ENCODE measurements at regions not wholly inside any gene's neighbourhood (a gene's known extent, or its start where the extent isn't known, plus 50 kb on each side); places are given as distances from the start of the nearest gene placed in this dataset.

DNA sequence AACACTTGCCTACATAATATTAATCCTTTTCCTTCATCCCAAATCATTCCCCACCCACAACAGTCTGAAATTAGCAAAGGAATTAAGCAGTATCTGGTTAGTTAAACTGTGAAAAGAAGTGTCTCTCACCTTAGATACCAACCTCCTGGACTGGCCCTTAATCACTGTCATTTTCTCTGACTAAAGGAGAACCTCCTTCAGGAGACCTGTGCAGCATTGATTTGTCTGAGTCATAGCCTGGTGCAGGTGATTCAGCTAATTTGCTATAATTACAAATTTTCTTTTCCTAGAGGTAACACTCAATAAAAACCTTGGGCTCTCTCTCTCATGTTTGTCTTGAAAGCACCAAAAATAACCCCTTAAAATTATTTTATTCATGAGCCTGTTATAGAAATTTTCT lies 279.8 kb upstream of the SEMA6D start:
- no peak for DNase-seq

DNA sequence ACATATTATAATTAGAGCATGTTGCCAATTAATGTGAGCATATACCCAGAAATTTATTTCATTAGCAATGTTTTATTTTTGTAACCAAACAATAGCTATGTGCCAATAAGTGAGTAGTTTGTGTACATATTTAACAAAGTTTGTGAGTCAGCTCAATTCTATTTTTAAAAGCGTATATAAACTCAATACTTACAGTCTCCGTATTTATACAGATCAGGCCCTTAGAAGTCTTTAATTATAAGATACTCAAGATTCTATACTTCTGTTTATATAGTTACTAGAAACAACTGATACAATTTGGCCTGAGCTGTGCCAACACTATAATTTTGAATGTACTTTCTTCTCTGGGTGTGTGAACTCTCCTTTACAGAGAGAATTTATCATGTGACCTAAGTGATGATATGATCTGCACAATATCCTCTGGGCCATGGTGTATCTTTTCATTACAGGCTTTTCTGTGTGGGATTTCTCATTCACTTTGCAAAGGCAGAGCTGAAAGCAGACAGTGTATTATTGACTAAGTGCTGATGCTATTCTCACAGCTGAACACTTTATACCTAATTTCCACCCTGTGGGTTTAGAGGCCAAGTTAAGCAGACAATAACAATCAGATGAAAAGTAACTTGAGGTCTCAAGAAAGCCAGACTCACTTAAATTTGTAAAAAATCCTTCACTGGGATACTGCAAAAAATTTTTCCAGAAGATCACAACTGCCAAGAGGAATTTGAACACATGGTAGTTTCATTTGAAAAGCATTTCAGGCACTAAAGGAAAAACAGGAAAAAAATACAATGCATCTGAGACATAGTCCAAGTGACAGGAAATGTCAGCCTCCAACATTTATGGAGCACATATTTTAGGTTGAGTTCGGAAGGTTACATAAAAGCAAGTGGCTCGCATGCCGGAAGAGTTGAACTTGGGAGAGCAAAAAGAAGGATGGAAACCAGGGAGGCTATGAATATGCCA lies 277.9 kb upstream of the SEMA6D start:
- DNase-seq = no peak

GRCh38 chr15:47442371-47442770 lies 274.9 kb upstream of the SEMA6D start:
- DNase-seq = no peak

DNA sequence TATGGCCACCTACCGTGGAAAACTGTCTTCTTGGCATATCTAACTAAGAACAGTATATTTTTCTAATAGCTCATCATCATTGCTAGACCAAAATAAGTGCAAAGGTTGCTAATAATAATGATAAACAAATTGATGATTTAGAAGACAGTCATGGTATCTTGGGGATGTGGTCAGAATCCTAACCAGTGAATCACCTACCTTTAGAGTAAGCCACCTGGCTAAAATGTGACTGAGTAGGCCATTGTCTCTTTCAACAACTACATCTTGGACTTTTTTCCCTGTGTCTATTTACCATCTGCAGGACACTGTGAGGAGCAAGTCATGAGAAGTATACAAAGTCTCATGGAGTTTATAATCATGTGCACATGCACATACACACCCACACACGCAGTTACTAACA lies 273.5 kb upstream of the SEMA6D start:
- no peak for DNase-seq

GRCh38 chr15:47445723-47446392 lies 271.4 kb upstream of the SEMA6D start:
- no peak for DNase-seq

DNA sequence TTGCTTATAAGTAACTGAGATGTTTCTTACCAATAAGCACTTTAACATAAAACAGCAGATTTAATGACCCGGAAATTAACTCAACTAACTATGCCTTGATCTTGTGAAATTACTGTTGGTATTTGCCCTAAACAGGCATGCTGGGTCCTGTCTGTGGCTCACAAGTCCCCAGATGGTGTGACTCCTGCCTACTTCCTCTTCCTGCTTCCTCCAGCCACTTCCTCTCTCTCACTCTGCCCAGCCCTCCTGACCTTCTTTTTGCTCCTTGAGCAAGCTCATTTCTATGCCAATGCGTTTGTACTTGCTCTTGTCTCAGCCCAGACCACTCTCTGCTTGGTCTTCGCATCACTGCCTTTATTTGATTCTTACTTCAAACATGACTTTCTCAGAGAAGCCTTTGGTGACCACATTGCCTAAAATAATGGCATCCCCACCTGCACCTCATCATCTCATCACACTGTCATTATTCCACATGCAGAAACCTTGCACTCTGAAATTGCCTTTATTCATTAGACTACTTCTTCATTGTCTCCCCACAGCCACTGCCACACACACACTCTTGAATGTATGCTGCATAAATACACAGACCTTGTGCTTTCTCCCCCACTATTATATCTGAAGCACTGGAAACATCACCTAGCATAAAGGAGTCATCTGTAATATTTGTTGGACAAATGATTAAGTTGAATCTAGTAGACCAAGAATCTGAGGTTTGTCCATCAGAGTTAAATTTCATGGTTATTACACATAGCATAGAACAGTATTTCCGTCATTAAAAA lies 256.3 kb upstream of the SEMA6D start:
- DNase-seq = no peak

- DNase-seq = no peak
Measured at GRCh38 chr15:47461652-47462141, 255.6 kb upstream of the SEMA6D start.

- no peak for DNase-seq
Measured at GRCh38 chr15:47466357-47466756, 250.9 kb upstream of the SEMA6D start.

- no peak for DNase-seq
Measured at GRCh38 chr15:47470983-47471382, 246.3 kb upstream of the SEMA6D start.

DNA sequence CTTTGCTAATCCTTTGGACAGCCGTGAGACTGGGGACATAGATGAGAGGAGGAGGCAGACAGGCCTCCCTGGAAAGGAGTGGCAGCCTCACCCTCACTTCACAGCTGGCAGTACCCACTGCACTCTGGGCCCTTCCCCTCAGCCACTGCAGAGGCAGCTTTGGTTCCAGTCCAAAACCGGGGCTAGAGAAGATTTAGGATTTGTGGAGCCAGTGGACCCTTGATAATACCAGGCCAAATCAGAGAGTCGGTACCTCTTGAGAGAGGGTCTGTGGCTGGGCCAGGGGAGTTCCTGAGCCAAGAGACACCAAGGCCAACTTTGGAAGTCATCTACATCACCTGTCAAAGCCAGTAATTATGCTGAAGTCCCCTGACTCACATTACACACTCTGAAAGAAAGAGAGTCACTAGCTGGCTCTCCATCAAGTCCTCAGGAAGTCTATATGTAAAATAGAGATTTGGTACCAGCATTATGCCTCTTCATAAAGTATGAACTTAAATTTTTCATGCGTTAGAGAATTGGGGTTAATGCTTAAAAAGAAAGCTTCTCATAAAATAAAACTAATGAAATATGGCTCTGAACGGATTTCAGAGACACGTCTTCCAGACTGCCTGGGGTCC lies 244.1 kb upstream of the SEMA6D start:
- peak; percentile 66 for DNase-seq

GRCh38 chr15:47473832-47474231 lies 243.5 kb upstream of the SEMA6D start:
- peak; percentile 85 for DNase-seq

DNA sequence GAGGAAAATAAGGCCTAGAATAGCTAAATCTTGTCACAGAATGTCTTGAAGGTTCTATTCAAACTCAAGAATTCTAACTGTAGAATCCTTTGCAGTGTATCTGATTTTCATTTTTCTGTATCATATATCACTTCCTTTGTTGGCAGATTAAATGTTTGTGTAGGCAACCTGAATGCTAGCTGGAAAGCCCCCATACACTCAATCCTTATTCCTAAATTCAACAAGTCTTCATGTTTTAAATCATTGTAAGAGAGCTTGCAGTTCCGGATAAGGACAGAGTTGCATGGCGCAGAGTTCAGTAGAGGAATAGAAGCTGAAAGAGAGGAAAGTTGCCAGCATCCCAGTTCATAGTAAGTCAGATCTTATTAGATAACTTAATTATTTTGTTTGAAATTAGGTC lies 242.0 kb upstream of the SEMA6D start:
- no peak for DNase-seq

- DNase-seq = no peak
Measured at GRCh38 chr15:47477341-47477740, 240.0 kb upstream of the SEMA6D start.

- no peak for DNase-seq
Measured at GRCh38 chr15:47484059-47484458, 233.2 kb upstream of the SEMA6D start.

DNA sequence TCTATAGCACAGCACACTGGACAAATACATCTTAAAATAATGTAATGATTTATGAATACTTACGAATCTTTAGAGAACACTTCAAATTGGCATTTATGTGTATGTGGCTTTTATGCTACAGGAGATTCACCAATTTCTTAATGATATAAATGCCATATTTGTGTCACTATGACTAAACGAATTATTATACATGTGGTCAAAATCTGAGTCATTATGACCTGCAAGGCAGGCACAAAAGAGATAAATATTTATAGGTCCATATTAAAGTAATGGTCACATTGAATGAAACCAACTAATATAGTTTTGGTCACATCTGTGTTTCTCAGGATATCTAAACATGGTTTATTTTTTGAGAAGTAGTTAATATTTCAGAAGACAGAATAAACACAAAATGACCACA lies 232.3 kb upstream of the SEMA6D start:
- DNase-seq = no peak

GRCh38 chr15:47485419-47485818 lies 231.9 kb upstream of the SEMA6D start:
- no peak for DNase-seq

- no peak for DNase-seq
Measured at GRCh38 chr15:47486040-47486439, 231.3 kb upstream of the SEMA6D start.

DNA sequence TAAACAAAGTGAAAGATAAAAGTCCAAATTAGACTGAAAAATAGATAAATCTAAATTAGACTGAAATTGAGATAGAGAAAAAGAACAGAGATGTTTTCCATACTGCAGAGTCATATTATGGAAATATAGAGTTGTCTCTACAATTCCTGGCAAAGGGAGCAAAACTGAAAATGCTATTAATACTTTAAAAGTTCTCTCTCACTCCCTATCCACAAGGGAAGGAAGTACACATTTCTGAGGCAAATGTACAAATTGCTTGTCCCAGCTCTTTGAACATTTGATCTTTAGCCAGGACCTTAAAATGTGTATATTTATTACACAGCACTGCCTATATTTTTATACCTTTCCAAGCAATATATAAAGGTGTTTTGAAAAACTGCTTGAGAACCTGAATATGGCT lies 225.1 kb upstream of the SEMA6D start:
- DNase-seq = no peak

GRCh38 chr15:47493357-47494247 lies 223.7 kb upstream of the SEMA6D start:
- DNase-seq = no peak

DNA sequence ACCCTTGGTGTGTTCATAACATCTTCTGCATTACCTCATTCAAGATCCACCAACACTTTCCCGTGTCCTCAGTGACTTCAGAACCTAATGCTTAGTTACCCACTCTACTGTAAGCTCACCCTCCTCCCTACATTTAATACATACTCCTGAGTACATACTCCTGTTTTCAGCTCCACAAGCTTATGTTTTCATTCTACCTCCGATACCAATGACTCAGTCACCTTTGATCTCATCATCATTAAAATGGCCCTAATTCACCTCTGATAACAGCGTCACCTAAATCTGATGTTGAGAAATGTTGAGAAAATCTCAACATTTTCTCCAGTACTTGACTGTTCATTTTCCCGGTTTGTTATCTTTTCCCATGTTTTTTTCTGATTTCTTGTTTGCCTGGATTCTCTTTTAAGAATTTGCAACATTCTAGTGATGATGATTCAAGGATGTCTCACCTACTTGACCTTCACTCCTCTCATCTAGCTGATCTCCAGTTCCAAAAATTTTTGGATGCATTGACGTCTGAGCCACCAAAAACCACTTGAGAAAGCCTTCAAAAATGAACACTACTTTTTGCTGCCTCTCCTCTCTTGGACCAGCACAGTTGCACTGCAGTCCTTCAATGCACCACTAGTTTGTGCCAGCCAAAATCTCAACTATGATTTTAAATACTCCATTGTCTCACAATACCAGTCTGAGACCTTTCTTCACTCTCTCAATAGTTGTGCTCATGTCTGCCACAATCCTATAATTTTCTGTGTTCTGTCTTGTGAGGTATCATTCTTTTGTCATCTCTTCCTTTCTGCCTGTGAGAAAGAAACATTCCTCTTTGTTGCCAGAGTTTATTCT lies 220.7 kb upstream of the SEMA6D start:
- DNase-seq = no peak

DNA sequence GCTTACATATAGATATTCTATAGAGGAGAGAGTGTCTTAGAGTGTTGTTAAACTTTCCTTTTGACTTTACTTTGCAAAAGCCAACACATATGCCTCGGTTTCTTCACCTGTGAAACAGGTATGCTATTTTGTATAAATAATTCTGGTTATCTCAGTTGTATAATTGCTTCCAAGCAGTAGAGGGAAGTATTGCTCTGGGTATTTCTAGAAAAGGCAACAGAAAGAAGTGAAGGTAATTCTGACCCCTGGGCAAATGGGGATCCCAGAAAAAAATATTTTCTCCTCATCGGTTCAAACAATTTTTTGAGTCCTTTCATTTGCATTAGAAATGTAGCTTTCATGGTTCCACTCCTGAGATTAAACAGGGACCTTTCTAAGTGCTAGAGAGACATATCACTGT lies 216.5 kb upstream of the SEMA6D start:
- DNase-seq = no peak

All from right forelimb (tissue), 1 donor.